B cell (primary cell): ENCODE measurements at regions not wholly inside any gene's neighbourhood (a gene's known extent, or its start where the extent isn't known, plus 50 kb on each side); places are given as distances from the start of the nearest gene placed in this dataset.

Experiments
- ATAC-seq: fragments of 200-7000 bp; cut with Tn5 transposase; one replicate; pipeline ENCODE4 v1.10.0; 2021; ENCODE audit warnings: low read depth, mild to moderate bottlenecking, moderate number of reproducible peaks, moderate library complexity
- CTCF ChIA-PET: fragments of 350-600 bp; sonication (Branson Sonifier 250); formaldehyde crosslinking; loops from one replicate; lab custom pipeline; 2021; ENCODE audit warnings: antibody characterized with exemption, inconsistent platforms; lab: Charles Lee
- POLR2A ChIA-PET: fragments of 350-600 bp; sonication (Branson Sonifier 250); formaldehyde crosslinking; loops from one replicate; lab custom pipeline; 2021; ENCODE audit warnings: antibody characterized with exemption; lab: Charles Lee
- DNase-seq: peaks from one replicate; pipeline ENCODE4 v3.0.0; 2013
- H2AFZ ChIP-seq: 2 replicates; pipeline ENCODE4 v1.6.1; 2012; ENCODE audit warnings: mild to moderate bottlenecking, low read depth, low read length; ENCODE audit not compliant: insufficient read depth, poor library complexity, severe bottlenecking
- H3K27ac ChIP-seq, 2 donors: 1 replicate in 1 of 2; 2 replicates in 1 of 2; pipeline ENCODE4 v1.5.1; 2012 to 2013; ENCODE audit warnings: low read length in 2 of 2, mild to moderate bottlenecking in 2 of 2, moderate library complexity in 1 of 2
- H3K27me3 ChIP-seq, 4 experiments: fragments of 200-600 bp in 1 of 4; sonication (generic) in 1 of 4; replicated peaks in 1 of 4; 1 replicate in 2 of 4; 2 replicates in 2 of 4; pipeline versions ENCODE4 v1.6.1 to v1.7.0; 2013 to 2016; ENCODE audit warnings: low read length in 3 of 4, mild to moderate bottlenecking in 2 of 4, mixed read lengths in 1 of 4, moderate library complexity in 1 of 4; ENCODE audit not compliant: insufficient read depth in 4 of 4, control insufficient read depth in 3 of 4; ENCODE audit errors: control extremely low read depth in 1 of 4
- H3K36me3 ChIP-seq, 2 experiments: replicated peaks in 1 of 2; 1 replicate in 1 of 2; 2 replicates in 1 of 2; pipeline versions ENCODE4 v1.6.1 to v1.7.1; 2013; ENCODE audit warnings: low read length in 1 of 2; ENCODE audit not compliant: insufficient read depth in 2 of 2, control insufficient read depth in 1 of 2; ENCODE audit errors: control extremely low read depth in 1 of 2, extremely low read depth in 1 of 2
- H3K4me1 ChIP-seq, 2 donors: fragments of 200-600 bp in 1 of 2; sonication (generic) in 1 of 2; 1 replicate in 1 of 2; 2 replicates in 1 of 2; pipeline versions ENCODE4 v1.5.1 to v1.6.1; 2013 to 2017; ENCODE audit warnings: low read length in 2 of 2; ENCODE audit not compliant: control insufficient read depth in 2 of 2, insufficient read depth in 2 of 2
- H3K4me2 ChIP-seq: replicated peaks from 2 replicates; pipeline ENCODE3; 2012; ENCODE audit warnings: mild to moderate bottlenecking, low read depth, low read length; ENCODE audit not compliant: poor library complexity, severe bottlenecking
- H3K4me3 ChIP-seq, 5 experiments: fragments of 200-600 bp in 1 of 5; sonication (generic) in 1 of 5; 1 replicate in 3 of 5; 2 replicates in 2 of 5; pipeline versions ENCODE4 v1.5.1 to v1.7.0; 2011 to 2016; ENCODE audit warnings: low read length in 4 of 5, mild to moderate bottlenecking in 4 of 5, low read depth in 2 of 5, control low read depth in 1 of 5, moderate library complexity in 1 of 5; ENCODE audit not compliant: insufficient read depth in 1 of 5; ENCODE audit errors: control extremely low read depth in 1 of 5, extremely low read depth in 1 of 5
- H3K79me2 ChIP-seq: fragments of 200-600 bp; sonication (generic); one replicate; pipeline ENCODE4 v1.6.0; 2016; ENCODE audit warnings: low read length; ENCODE audit not compliant: control insufficient read depth, insufficient read depth
- H3K9ac ChIP-seq: fragments of 200-600 bp; sonication (generic); 2 replicates; pipeline ENCODE4 v1.6.1; 2017; ENCODE audit warnings: mild to moderate bottlenecking, low read length, moderate library complexity
- H3K9me3 ChIP-seq, 3 donors: one replicate each; pipeline versions ENCODE4 v1.6.1 to v1.7.1; 2013; ENCODE audit warnings: low read length in 2 of 3; ENCODE audit not compliant: control insufficient read depth in 2 of 3, insufficient read depth in 1 of 3; ENCODE audit errors: control extremely low read depth in 1 of 3
- H4K20me1 ChIP-seq: 2 replicates; pipeline ENCODE4 v1.6.0; 2012; ENCODE audit warnings: mild to moderate bottlenecking, low read length; ENCODE audit not compliant: insufficient read depth, control insufficient read depth, poor library complexity, severe bottlenecking
- H3K27ac Mint-ChIP-seq: one replicate; pipeline ENCODE4 v1.8.0; 2021; ENCODE audit warnings: mixed read lengths
- H3K27me3 Mint-ChIP-seq: one replicate; pipeline ENCODE4 v1.8.0; 2021; ENCODE audit warnings: mixed read lengths
- H3K4me1 Mint-ChIP-seq: one replicate; pipeline ENCODE4 v1.8.0; 2021; ENCODE audit warnings: mixed read lengths
- H3K4me3 Mint-ChIP-seq: one replicate; pipeline ENCODE4 v1.8.0; 2021; ENCODE audit warnings: mixed read lengths
- H3K9me3 Mint-ChIP-seq: one replicate; pipeline ENCODE4 v1.8.0; 2022; ENCODE audit warnings: mixed read lengths; ENCODE audit not compliant: insufficient read depth
- CTCF ChIP-seq: fragments of 200-600 bp; IDR thresholded peaks from one replicate; pipeline ENCODE4 v1.8.0; 2022; ENCODE audit warnings: antibody characterized with exemption, mild to moderate bottlenecking
- EZH2 ChIP-seq: IDR thresholded peaks from 2 replicates; pipeline ENCODE4 v1.6.1; 2012; ENCODE audit warnings: borderline replicate concordance, low read depth, mild to moderate bottlenecking, moderate library complexity, low read length; ENCODE audit not compliant: insufficient read depth, poor library complexity, severe bottlenecking
- WGBS: methylation state at CpG from one replicate; pipeline ENCODE4 v1.1.5; 2013; ENCODE audit warnings: missing lambda C conversion rate; ENCODE audit not compliant: insufficient coverage; 5-methylcytosine and 5-hydroxymethylcytosine counted together
- intact Hi-C: fragments of 100-400 bp; cut with micrococcal nuclease; formaldehyde crosslinking; loops from one replicate; pipeline ENCODE4 v1.10.0; 2022

- TF ChIP-seq CTCF (no peak), EZH2 (no peak)
- POLR2A ChIA-PET, result no interaction called here
- Histone ChIP-seq H3K27ac (no peak overlapping the region), H4K20me1 (no peaks in the 10 kb centered on the region), H3K9ac (no peak overlapping the region), H3K9me3 (no peaks in the 10 kb centered on the region), H3K4me2 (no peak overlapping the region), H2AFZ (no peak overlapping the region), H3K4me3 (no peak overlapping the region), H3K36me3 (no peaks in the 10 kb centered on the region), H3K4me1 (no peaks in the 10 kb centered on the region), H3K79me2 (no peaks in the 10 kb centered on the region), H3K27me3 (no peaks in the 10 kb centered on the region)
- Mint-ChIP-seq H3K27me3 (no peaks in the 10 kb centered on the region), H3K27ac (no peak overlapping the region), H3K9me3 (no peaks in the 10 kb centered on the region), H3K4me3 (no peak overlapping the region), H3K4me1 (no peaks in the 10 kb centered on the region)
- DNase-seq, result no peak
- CTCF ChIA-PET, result interaction anchor here (0.8 kb wide), 1 partner anchor 12 kb away, joined by 3 read pairs; no protein-coding TSS in a partner anchor
- no peak for ATAC-seq
- intact Hi-C loops, result no loop called here
- WGBS, result 100% methylated on average over 2 of the region's 4 CpGs
These were observed 523.9 kb downstream of the LMO4 start for GRCh38 chr1:87852410-87853161.

GRCh38 chr1:87853576-87854351, 525.1 kb downstream of the LMO4 start:
- no peak overlapping the region for H3K27ac Mint-ChIP-seq
- intact Hi-C loops, result no loop called here
- no peaks in the 10 kb centered on the region for H3K27me3 Mint-ChIP-seq
- no peak overlapping the region for H3K4me2 ChIP-seq
- 52% methylated on average over 4 of the region's 5 CpGs for WGBS
- no peaks in the 10 kb centered on the region for H3K4me1 ChIP-seq
- no peak overlapping the region for H3K9ac ChIP-seq
- ChIA-PET POLR2A (no interaction called here), CTCF (interaction anchor here (0.8 kb wide), 1 partner anchor 14 kb away, joined by 3 read pairs; no protein-coding TSS in a partner anchor)
- H3K79me2 ChIP-seq, result no peaks in the 10 kb centered on the region
- H3K27me3 ChIP-seq, result no peaks in the 10 kb centered on the region
- peaks cover 0 to 3% (median 0%) of the 10 kb centered on the region in 3 donors for H3K9me3 ChIP-seq
- no peak overlapping the region for H3K27ac ChIP-seq
- H2AFZ ChIP-seq, result no peak overlapping the region
- no peaks in the 10 kb centered on the region for H4K20me1 ChIP-seq
- no peak for ATAC-seq
- no peak for DNase-seq
- no peaks in the 10 kb centered on the region for H3K9me3 Mint-ChIP-seq
- H3K4me1 Mint-ChIP-seq, result no peaks in the 10 kb centered on the region
- no peak overlapping the region for H3K4me3 Mint-ChIP-seq
- H3K36me3 ChIP-seq, result no peaks in the 10 kb centered on the region
- H3K4me3 ChIP-seq, result no peak overlapping the region
- no peak for TF ChIP-seq EZH2
- no peak for TF ChIP-seq CTCF
